Ovary (tissue), 7 donors: ENCODE measurements at regions not wholly inside any gene's neighbourhood (a gene's known extent, or its start where the extent isn't known, plus 50 kb on each side); places are given as distances from the start of the nearest gene placed in this dataset.

ENCODE experiments used
- DNase-seq, 5 donors: peaks; one replicate each; pipeline ENCODE4 v3.0.0-alpha.2; 2019 to 2020
- H3K27ac ChIP-seq, 2 donors: fragments of 200-600 bp; one replicate each; pipeline versions ENCODE4 v1.5.1 to v1.8.0; 2019 to 2022
- H3K27me3 ChIP-seq: fragments of 200-600 bp; one replicate; pipeline ENCODE4 v1.8.0; 2022
- H3K36me3 ChIP-seq: fragments of 200-600 bp; sonication (generic); one replicate; pipeline ENCODE4 v1.5.1; 2019
- H3K4me1 ChIP-seq: one replicate; pipeline ENCODE4 v1.8.1; 2013; ENCODE audit warnings: mild to moderate bottlenecking, moderate library complexity; ENCODE audit not compliant: insufficient read depth
- H3K4me3 ChIP-seq: fragments of 200-600 bp; sonication (generic); one replicate; pipeline ENCODE4 v1.5.1; 2017
- H3K9me3 ChIP-seq, 2 donors: fragments of 200-600 bp in 1 of 2; sonication (generic) in 1 of 2; one replicate each; pipeline versions ENCODE4 v1.5.1 to v1.8.1; 2013 to 2019; ENCODE audit warnings: mild to moderate bottlenecking in 1 of 2, moderate library complexity in 1 of 2
- EP300 ChIP-seq: sonication (generic); formaldehyde crosslinking; IDR thresholded peaks from one replicate; pipeline ENCODE4 v1.6.1; 2017; ENCODE audit warnings: antibody characterized with exemption
- POLR2A ChIP-seq: fragments of 450-650 bp; IDR thresholded peaks from one replicate; pipeline ENCODE4 v1.6.1; 2017; ENCODE audit warnings: antibody characterized with exemption, mild to moderate bottlenecking, moderate library complexity
- WGBS, 3 donors: extraction: QIAGEN DNeasy Blood & Tissue Kit in 1 of 3; methylation state at CpG; one replicate each; pipeline versions ENCODE4 v1.1.5 to v1.1.7; 2013 to 2017; 5-methylcytosine and 5-hydroxymethylcytosine counted together
- intact Hi-C, 4 donors: fragments of 100-400 bp; cut with DNase I; formaldehyde crosslinking; loops; one replicate each; pipeline versions ENCODE4 v1.11.0 to v1.15.1; 2022 to 2023
- TF ChIP-seq, protein P1 (sequence below), 3 donors: fragments of 450-650 bp in 2 of 3; fragments of 200-600 bp in 1 of 3; IDR thresholded peaks; one replicate each; pipeline versions ENCODE4 v1.5.1 to v1.8.0; 2016 to 2022; ENCODE audit warnings: antibody characterized with exemption in 3 of 3, mild to moderate bottlenecking in 1 of 3
- donor health status: DM: no; HTN: no; CAD: no; lungs with moderate emphysema.
- donor health status: DM: no; HTN: no; CAD: no.
- donor health status: Bipolar disorder and iron deficiency.
- donor health status: DM: no; HTN: no; CAD: no.
- donor health status: DM: yes; HTN: yes; CAD: no.

DNA sequence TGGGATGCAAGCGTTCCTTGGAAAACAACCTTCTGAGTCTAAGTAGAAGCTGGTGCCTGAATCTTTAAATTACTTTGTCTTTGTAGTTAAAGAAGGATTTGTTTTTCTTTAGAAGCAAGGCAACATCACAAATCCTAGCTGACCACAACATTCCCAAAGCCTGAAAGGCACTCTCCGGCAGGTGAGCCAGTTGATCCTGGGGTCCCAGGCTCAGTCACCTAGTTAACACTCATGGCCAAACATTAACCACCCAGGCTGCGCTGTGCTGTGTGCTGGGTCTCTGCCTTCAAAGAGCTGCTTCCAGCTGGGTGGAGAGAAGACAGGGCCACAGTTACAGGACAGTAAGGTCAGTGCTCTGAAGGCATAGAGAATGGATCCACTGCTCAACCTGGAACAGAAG is 120.0 kb upstream of the TRIB2 start:
- intact Hi-C loops = no loop called here
- Histone ChIP-seq H3K9me3 (no peaks in the 10 kb centered on the region), H3K4me3 (no peak overlapping the region), H3K4me1 (peaks cover 5% of the 10 kb centered on the region), H3K27me3 (no peaks in the 10 kb centered on the region), H3K27ac (no peak overlapping the region), H3K36me3 (no peaks in the 10 kb centered on the region)
- DNase-seq = no peak
- WGBS, 3 donors = 96 to 99% (median 98%) methylated on average over 3 of the region's 3 CpGs
- TF ChIP-seq, protein P1, sequence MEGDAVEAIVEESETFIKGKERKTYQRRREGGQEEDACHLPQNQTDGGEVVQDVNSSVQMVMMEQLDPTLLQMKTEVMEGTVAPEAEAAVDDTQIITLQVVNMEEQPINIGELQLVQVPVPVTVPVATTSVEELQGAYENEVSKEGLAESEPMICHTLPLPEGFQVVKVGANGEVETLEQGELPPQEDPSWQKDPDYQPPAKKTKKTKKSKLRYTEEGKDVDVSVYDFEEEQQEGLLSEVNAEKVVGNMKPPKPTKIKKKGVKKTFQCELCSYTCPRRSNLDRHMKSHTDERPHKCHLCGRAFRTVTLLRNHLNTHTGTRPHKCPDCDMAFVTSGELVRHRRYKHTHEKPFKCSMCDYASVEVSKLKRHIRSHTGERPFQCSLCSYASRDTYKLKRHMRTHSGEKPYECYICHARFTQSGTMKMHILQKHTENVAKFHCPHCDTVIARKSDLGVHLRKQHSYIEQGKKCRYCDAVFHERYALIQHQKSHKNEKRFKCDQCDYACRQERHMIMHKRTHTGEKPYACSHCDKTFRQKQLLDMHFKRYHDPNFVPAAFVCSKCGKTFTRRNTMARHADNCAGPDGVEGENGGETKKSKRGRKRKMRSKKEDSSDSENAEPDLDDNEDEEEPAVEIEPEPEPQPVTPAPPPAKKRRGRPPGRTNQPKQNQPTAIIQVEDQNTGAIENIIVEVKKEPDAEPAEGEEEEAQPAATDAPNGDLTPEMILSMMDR (IDR thresholded peaks at IDR 0.05) = no peak
- TF ChIP-seq POLR2A (no peak), EP300 (no peak)

DNA sequence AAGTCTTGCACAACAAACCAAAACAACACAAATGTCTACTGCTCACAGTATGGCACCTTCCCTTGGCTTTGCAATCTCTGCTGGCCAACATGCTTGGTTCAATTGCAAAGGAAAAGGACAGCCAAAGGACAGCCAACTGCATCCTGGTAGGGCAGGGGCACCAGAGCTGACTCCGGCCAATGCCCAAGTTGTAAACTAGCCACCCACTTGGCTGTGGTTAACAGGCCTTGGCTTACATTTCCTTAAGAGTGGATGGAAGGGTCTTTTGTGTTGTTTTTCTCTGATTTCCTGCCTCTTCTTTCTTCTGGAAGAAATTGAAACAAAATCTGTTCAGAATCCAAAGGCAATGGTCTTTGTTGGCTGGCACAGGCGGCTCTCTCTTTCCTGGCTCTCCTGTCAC is 119.1 kb upstream of the TRIB2 start:
- DNase-seq = no peak
- H3K27ac ChIP-seq = no peak overlapping the region
- H3K4me1 ChIP-seq = peaks cover 5% of the 10 kb centered on the region
- H3K9me3 ChIP-seq = no peaks in the 10 kb centered on the region
- H3K27me3 ChIP-seq = no peaks in the 10 kb centered on the region
- H3K4me3 ChIP-seq = no peak overlapping the region
- WGBS, 3 donors = 94 to 96% (median 95%) methylated on average over 2 of the region's 2 CpGs
- TF ChIP-seq EP300 = no peak
- TF ChIP-seq, protein P1 (IDR thresholded peaks at IDR 0.05) = no peak
- no peak for TF ChIP-seq POLR2A
- intact Hi-C loops = no loop called here
- H3K36me3 ChIP-seq = no peaks in the 10 kb centered on the region

DNA sequence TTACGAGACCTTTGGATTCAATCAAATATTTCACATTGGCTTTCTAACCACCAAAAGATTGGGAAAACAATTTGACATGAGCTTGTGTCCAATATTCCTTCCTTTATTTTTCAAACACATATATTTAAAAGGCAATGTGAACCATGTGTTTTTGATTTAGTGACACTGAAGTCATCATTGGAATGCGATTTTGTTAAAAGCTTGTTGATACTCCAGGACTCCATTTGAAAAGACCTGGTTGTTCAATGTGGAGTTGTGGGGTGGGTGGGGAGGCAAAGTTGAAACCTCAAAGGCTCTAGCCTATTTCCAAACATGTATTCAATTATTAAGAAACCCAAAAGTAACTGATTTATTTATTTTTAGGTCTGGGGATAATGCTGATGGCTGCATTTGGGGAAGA is 114.1 kb upstream of the TRIB2 start:
- intact Hi-C loops = no loop called here
- TF ChIP-seq, protein P1 (IDR thresholded peaks at IDR 0.05) = no peak
- TF ChIP-seq EP300 (no peak), POLR2A (no peak)
- Histone ChIP-seq H3K4me3 (no peak overlapping the region), H3K9me3 (no peaks in the 10 kb centered on the region), H3K4me1 (peaks cover 6% of the 10 kb centered on the region), H3K27me3 (no peaks in the 10 kb centered on the region), H3K36me3 (no peaks in the 10 kb centered on the region), H3K27ac (no peak overlapping the region)
- no peak for DNase-seq
- WGBS, 3 donors = 58 to 75% (median 63%) methylated on average over 2 of the region's 2 CpGs

DNA sequence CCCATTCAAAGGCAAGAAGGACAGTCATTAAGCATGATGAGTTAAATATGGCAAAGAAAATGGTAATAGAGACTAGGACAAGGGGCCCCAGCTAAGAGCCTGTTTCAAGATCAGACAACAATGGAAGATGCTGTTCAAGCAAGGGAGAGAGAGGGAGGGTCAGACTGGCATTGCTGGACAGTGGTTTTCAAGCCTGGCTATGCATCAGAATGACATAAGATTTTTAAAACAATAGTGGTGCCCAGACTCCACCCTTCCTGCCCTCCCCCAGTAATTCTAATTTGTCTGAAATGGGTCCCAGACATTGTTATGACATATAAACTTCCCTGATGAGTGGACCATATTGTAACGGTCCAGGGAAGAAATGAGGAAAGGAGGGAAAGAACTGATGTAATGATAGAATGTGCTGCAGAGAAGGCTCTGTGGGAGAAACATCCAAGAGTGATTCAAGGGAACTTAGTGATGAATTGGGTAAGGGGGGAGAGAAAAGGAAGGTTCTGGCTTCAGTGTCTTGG is 112.9 kb upstream of the TRIB2 start:
- H3K9me3 ChIP-seq = no peaks in the 10 kb centered on the region

More for the DNA sequence above, 112.9 kb upstream of the TRIB2 start:
- intact Hi-C loops = no loop called here
- H3K4me1 ChIP-seq = peaks cover 6% of the 10 kb centered on the region
- DNase-seq = no peak
- H3K27me3 ChIP-seq = no peaks in the 10 kb centered on the region
- H3K4me3 ChIP-seq = no peak overlapping the region
- no peaks in the 10 kb centered on the region for H3K36me3 ChIP-seq
- no peak overlapping the region for H3K27ac ChIP-seq
- no peak for TF ChIP-seq EP300
- no peak for TF ChIP-seq POLR2A
- TF ChIP-seq, protein P1 (IDR thresholded peaks at IDR 0.05) = no peak
- WGBS, 3 donors = 54 to 68% (median 67%) methylated on average over 1 of the region's 1 CpG
